ENCODE measurements at regions not wholly inside any gene's neighbourhood (a gene's known extent, or its start where the extent isn't known, plus 50 kb on each side); places are given as distances from the start of the nearest gene placed in this dataset.

- no peaks in the 10 kb centered on the region for H4K20me1 ChIP-seq (ENCODE audit: insufficient read depth, low read length, poor library complexity, severe bottlenecking)
- H3K4me3 ChIP-seq (ENCODE audit: low read length, poor library complexity, severe bottlenecking) = no peak overlapping the region
- H2AFZ ChIP-seq (ENCODE audit: low read length) = no peak overlapping the region
- no peaks in the 10 kb centered on the region for H3K9me3 ChIP-seq (ENCODE audit: insufficient read depth, low read depth, low read length)
- H3K36me3 ChIP-seq (ENCODE audit: insufficient read depth, low read length) = no peaks in the 10 kb centered on the region
- TF ChIP-seq EZH2phosphoT487 (IDR thresholded peaks at IDR 0.05; ENCODE audit: borderline replicate concordance) = no peak
- no peak for TF ChIP-seq CTCF (conservative IDR thresholded peaks at IDR 0.05; ENCODE audit: low read length)
- H3K9me2 ChIP-seq (replicated peaks; ENCODE audit: low read depth, low read length) = no peaks in the 10 kb centered on the region
- H3K27me3 ChIP-seq (ENCODE audit: insufficient read depth, low read length, poor library complexity, severe bottlenecking) = no peaks in the 10 kb centered on the region
- no peaks in the 10 kb centered on the region for H3K4me1 ChIP-seq (ENCODE audit: insufficient read depth, low read length, poor library complexity, severe bottlenecking)
- no peaks in the 10 kb centered on the region for H3K79me2 ChIP-seq (ENCODE audit: insufficient read depth, low read length)
- no peak overlapping the region for H3K4me2 ChIP-seq (ENCODE audit: low read depth, low read length, poor library complexity, severe bottlenecking)
- no peak overlapping the region for H3K9ac ChIP-seq (ENCODE audit: low read depth, low read length, poor library complexity, severe bottlenecking)
- no peaks in the 10 kb centered on the region for H3F3A ChIP-seq (ENCODE audit: low read depth)
Observed at GRCh38 chr20:11810311-11811083, 107.2 kb upstream of the BTBD3 start.

- no peaks in the 10 kb centered on the region for H3F3A ChIP-seq (ENCODE audit: low read depth)
- H4K20me1 ChIP-seq (ENCODE audit: insufficient read depth, low read length, poor library complexity, severe bottlenecking) = no peaks in the 10 kb centered on the region
- TF ChIP-seq EZH2phosphoT487 (IDR thresholded peaks at IDR 0.05; ENCODE audit: borderline replicate concordance) (no peak), CTCF (conservative IDR thresholded peaks at IDR 0.05; ENCODE audit: low read length) (no peak)
- no peaks in the 10 kb centered on the region for H3K27me3 ChIP-seq (ENCODE audit: insufficient read depth, low read length, poor library complexity, severe bottlenecking)
- H3K79me2 ChIP-seq (ENCODE audit: insufficient read depth, low read length) = no peaks in the 10 kb centered on the region
- H3K36me3 ChIP-seq (ENCODE audit: insufficient read depth, low read length) = no peaks in the 10 kb centered on the region
- no peaks in the 10 kb centered on the region for H3K4me1 ChIP-seq (ENCODE audit: insufficient read depth, low read length, poor library complexity, severe bottlenecking)
- no peak overlapping the region for H3K4me2 ChIP-seq (ENCODE audit: low read depth, low read length, poor library complexity, severe bottlenecking)
- no peak overlapping the region for H3K9ac ChIP-seq (ENCODE audit: low read depth, low read length, poor library complexity, severe bottlenecking)
- no peak overlapping the region for H2AFZ ChIP-seq (ENCODE audit: low read length)
- no peaks in the 10 kb centered on the region for H3K9me2 ChIP-seq (replicated peaks; ENCODE audit: low read depth, low read length)
- H3K4me3 ChIP-seq (ENCODE audit: low read length, poor library complexity, severe bottlenecking) = no peak overlapping the region
- H3K9me3 ChIP-seq (ENCODE audit: insufficient read depth, low read depth, low read length) = no peaks in the 10 kb centered on the region
Observed at GRCh38 chr20:11813106-11813890, 104.4 kb upstream of the BTBD3 start.

GRCh38 chr20:11814267-11814666, 103.4 kb upstream of the BTBD3 start:
- Histone ChIP-seq H4K20me1 (ENCODE audit: insufficient read depth, low read length, poor library complexity, severe bottlenecking) (no peaks in the 10 kb centered on the region), H3K36me3 (ENCODE audit: insufficient read depth, low read length) (no peaks in the 10 kb centered on the region), H3K4me2 (ENCODE audit: low read depth, low read length, poor library complexity, severe bottlenecking) (no peak overlapping the region), H3K9me2 (replicated peaks; ENCODE audit: low read depth, low read length) (no peaks in the 10 kb centered on the region), H3K4me3 (ENCODE audit: low read length, poor library complexity, severe bottlenecking) (no peak overlapping the region), H3K4me1 (ENCODE audit: insufficient read depth, low read length, poor library complexity, severe bottlenecking) (no peaks in the 10 kb centered on the region), H3K79me2 (ENCODE audit: insufficient read depth, low read length) (no peaks in the 10 kb centered on the region), H3K9ac (ENCODE audit: low read depth, low read length, poor library complexity, severe bottlenecking) (no peak overlapping the region), H3F3A (ENCODE audit: low read depth) (no peaks in the 10 kb centered on the region), H3K9me3 (ENCODE audit: insufficient read depth, low read depth, low read length) (no peaks in the 10 kb centered on the region), H3K27me3 (ENCODE audit: insufficient read depth, low read length, poor library complexity, severe bottlenecking) (no peaks in the 10 kb centered on the region), H2AFZ (ENCODE audit: low read length) (no peak overlapping the region)
- TF ChIP-seq EZH2phosphoT487 (IDR thresholded peaks at IDR 0.05; ENCODE audit: borderline replicate concordance) (no peak), CTCF (conservative IDR thresholded peaks at IDR 0.05; ENCODE audit: low read length) (no peak)
